B cell (primary cell): ENCODE measurements at regions not wholly inside any gene's neighbourhood (a gene's known extent, or its start where the extent isn't known, plus 50 kb on each side); places are given as distances from the start of the nearest gene placed in this dataset.

Experiments
- ATAC-seq: fragments of 200-7000 bp; cut with Tn5 transposase; one replicate; pipeline ENCODE4 v1.10.0; 2021; ENCODE audit warnings: low read depth, mild to moderate bottlenecking, moderate number of reproducible peaks, moderate library complexity
- CTCF ChIA-PET: fragments of 350-600 bp; sonication (Branson Sonifier 250); formaldehyde crosslinking; loops from one replicate; lab custom pipeline; 2021; ENCODE audit warnings: antibody characterized with exemption, inconsistent platforms; lab: Charles Lee
- POLR2A ChIA-PET: fragments of 350-600 bp; sonication (Branson Sonifier 250); formaldehyde crosslinking; loops from one replicate; lab custom pipeline; 2021; ENCODE audit warnings: antibody characterized with exemption; lab: Charles Lee
- DNase-seq: peaks from one replicate; pipeline ENCODE4 v3.0.0; 2013
- H2AFZ ChIP-seq: 2 replicates; pipeline ENCODE4 v1.6.1; 2012; ENCODE audit warnings: mild to moderate bottlenecking, low read depth, low read length; ENCODE audit not compliant: insufficient read depth, poor library complexity, severe bottlenecking
- H3K27ac ChIP-seq, 2 donors: 1 replicate in 1 of 2; 2 replicates in 1 of 2; pipeline ENCODE4 v1.5.1; 2012 to 2013; ENCODE audit warnings: low read length in 2 of 2, mild to moderate bottlenecking in 2 of 2, moderate library complexity in 1 of 2
- H3K27me3 ChIP-seq, 4 experiments: fragments of 200-600 bp in 1 of 4; sonication (generic) in 1 of 4; replicated peaks in 1 of 4; 1 replicate in 2 of 4; 2 replicates in 2 of 4; pipeline versions ENCODE4 v1.6.1 to v1.7.0; 2013 to 2016; ENCODE audit warnings: low read length in 3 of 4, mild to moderate bottlenecking in 2 of 4, mixed read lengths in 1 of 4, moderate library complexity in 1 of 4; ENCODE audit not compliant: insufficient read depth in 4 of 4, control insufficient read depth in 3 of 4; ENCODE audit errors: control extremely low read depth in 1 of 4
- H3K36me3 ChIP-seq, 2 experiments: replicated peaks in 1 of 2; 1 replicate in 1 of 2; 2 replicates in 1 of 2; pipeline versions ENCODE4 v1.6.1 to v1.7.1; 2013; ENCODE audit warnings: low read length in 1 of 2; ENCODE audit not compliant: insufficient read depth in 2 of 2, control insufficient read depth in 1 of 2; ENCODE audit errors: control extremely low read depth in 1 of 2, extremely low read depth in 1 of 2
- H3K4me1 ChIP-seq, 2 donors: fragments of 200-600 bp in 1 of 2; sonication (generic) in 1 of 2; 1 replicate in 1 of 2; 2 replicates in 1 of 2; pipeline versions ENCODE4 v1.5.1 to v1.6.1; 2013 to 2017; ENCODE audit warnings: low read length in 2 of 2; ENCODE audit not compliant: control insufficient read depth in 2 of 2, insufficient read depth in 2 of 2
- H3K4me2 ChIP-seq: replicated peaks from 2 replicates; pipeline ENCODE3; 2012; ENCODE audit warnings: mild to moderate bottlenecking, low read depth, low read length; ENCODE audit not compliant: poor library complexity, severe bottlenecking
- H3K4me3 ChIP-seq, 5 experiments: fragments of 200-600 bp in 1 of 5; sonication (generic) in 1 of 5; 1 replicate in 3 of 5; 2 replicates in 2 of 5; pipeline versions ENCODE4 v1.5.1 to v1.7.0; 2011 to 2016; ENCODE audit warnings: low read length in 4 of 5, mild to moderate bottlenecking in 4 of 5, low read depth in 2 of 5, control low read depth in 1 of 5, moderate library complexity in 1 of 5; ENCODE audit not compliant: insufficient read depth in 1 of 5; ENCODE audit errors: control extremely low read depth in 1 of 5, extremely low read depth in 1 of 5
- H3K79me2 ChIP-seq: fragments of 200-600 bp; sonication (generic); one replicate; pipeline ENCODE4 v1.6.0; 2016; ENCODE audit warnings: low read length; ENCODE audit not compliant: control insufficient read depth, insufficient read depth
- H3K9ac ChIP-seq: fragments of 200-600 bp; sonication (generic); 2 replicates; pipeline ENCODE4 v1.6.1; 2017; ENCODE audit warnings: mild to moderate bottlenecking, low read length, moderate library complexity
- H3K9me3 ChIP-seq, 3 donors: one replicate each; pipeline versions ENCODE4 v1.6.1 to v1.7.1; 2013; ENCODE audit warnings: low read length in 2 of 3; ENCODE audit not compliant: control insufficient read depth in 2 of 3, insufficient read depth in 1 of 3; ENCODE audit errors: control extremely low read depth in 1 of 3
- H4K20me1 ChIP-seq: 2 replicates; pipeline ENCODE4 v1.6.0; 2012; ENCODE audit warnings: mild to moderate bottlenecking, low read length; ENCODE audit not compliant: insufficient read depth, control insufficient read depth, poor library complexity, severe bottlenecking
- H3K27ac Mint-ChIP-seq: one replicate; pipeline ENCODE4 v1.8.0; 2021; ENCODE audit warnings: mixed read lengths
- H3K27me3 Mint-ChIP-seq: one replicate; pipeline ENCODE4 v1.8.0; 2021; ENCODE audit warnings: mixed read lengths
- H3K4me1 Mint-ChIP-seq: one replicate; pipeline ENCODE4 v1.8.0; 2021; ENCODE audit warnings: mixed read lengths
- H3K4me3 Mint-ChIP-seq: one replicate; pipeline ENCODE4 v1.8.0; 2021; ENCODE audit warnings: mixed read lengths
- H3K9me3 Mint-ChIP-seq: one replicate; pipeline ENCODE4 v1.8.0; 2022; ENCODE audit warnings: mixed read lengths; ENCODE audit not compliant: insufficient read depth
- CTCF ChIP-seq: fragments of 200-600 bp; IDR thresholded peaks from one replicate; pipeline ENCODE4 v1.8.0; 2022; ENCODE audit warnings: antibody characterized with exemption, mild to moderate bottlenecking
- EZH2 ChIP-seq: IDR thresholded peaks from 2 replicates; pipeline ENCODE4 v1.6.1; 2012; ENCODE audit warnings: borderline replicate concordance, low read depth, mild to moderate bottlenecking, moderate library complexity, low read length; ENCODE audit not compliant: insufficient read depth, poor library complexity, severe bottlenecking
- WGBS: methylation state at CpG from one replicate; pipeline ENCODE4 v1.1.5; 2013; ENCODE audit warnings: missing lambda C conversion rate; ENCODE audit not compliant: insufficient coverage; 5-methylcytosine and 5-hydroxymethylcytosine counted together
- intact Hi-C: fragments of 100-400 bp; cut with micrococcal nuclease; formaldehyde crosslinking; loops from one replicate; pipeline ENCODE4 v1.10.0; 2022

DNA sequence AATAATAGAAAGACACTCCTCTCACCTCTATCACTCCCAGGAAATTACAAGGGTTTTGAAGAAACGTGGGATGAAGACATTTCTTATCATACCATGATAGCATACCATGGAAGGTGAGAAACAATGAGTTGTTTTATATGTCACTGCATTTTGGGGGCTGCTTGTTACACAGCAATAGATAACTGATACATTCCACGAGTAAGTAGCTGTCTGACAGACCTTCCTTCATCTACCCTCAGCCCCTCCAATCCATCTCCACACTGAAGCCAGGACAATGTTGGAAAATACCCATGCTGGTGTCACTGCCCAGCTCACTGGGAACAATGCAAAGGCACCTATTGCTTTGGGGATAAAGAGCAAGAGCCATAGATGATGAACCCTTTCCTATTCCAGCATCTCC is 68.9 kb upstream of the USP29 start:
- Histone ChIP-seq H3K27me3 (no peaks in the 10 kb centered on the region), H3K9me3 (peaks cover 0 to 23% (median 1%) of the 10 kb centered on the region in 3 donors), H4K20me1 (no peaks in the 10 kb centered on the region), H3K9ac (no peak overlapping the region), H3K79me2 (no peaks in the 10 kb centered on the region), H3K27ac (no peak overlapping the region), H2AFZ (no peak overlapping the region), H3K4me1 (no peaks in the 10 kb centered on the region), H3K36me3 (no peaks in the 10 kb centered on the region), H3K4me3 (no peak overlapping the region), H3K4me2 (no peak overlapping the region)
- Mint-ChIP-seq H3K27ac (no peak overlapping the region), H3K9me3 (peaks cover 23% of the 10 kb centered on the region), H3K4me1 (no peaks in the 10 kb centered on the region), H3K4me3 (no peak overlapping the region), H3K27me3 (no peaks in the 10 kb centered on the region)
- TF ChIP-seq EZH2 = no peak
- no peak for TF ChIP-seq CTCF
- DNase-seq = no peak
- 38% methylated on average over 1 of the region's 2 CpGs for WGBS
- intact Hi-C loops = no loop called here
- no peak for ATAC-seq
- POLR2A ChIA-PET = no interaction called here
- CTCF ChIA-PET = no interaction called here

DNA sequence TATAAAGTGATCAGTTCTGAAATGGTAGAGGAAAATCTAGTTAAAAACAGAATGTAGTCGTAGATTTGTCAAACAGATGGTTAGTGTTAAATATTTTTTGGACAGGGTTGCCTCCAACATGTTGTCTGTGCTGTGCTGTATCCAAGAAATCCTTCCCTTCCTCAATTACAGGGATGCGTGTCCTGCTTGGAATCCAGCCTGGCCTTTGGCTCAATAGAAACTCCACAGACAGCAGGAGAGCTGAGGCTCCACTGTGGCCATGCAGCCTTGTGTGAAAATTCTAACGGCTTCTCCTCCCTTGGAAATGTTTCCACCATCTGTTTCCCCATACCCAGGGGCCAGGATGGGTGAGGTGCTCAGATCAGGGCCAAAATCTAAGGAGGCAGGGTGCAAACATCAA is 67.7 kb upstream of the USP29 start:
- no peaks in the 10 kb centered on the region for H3K27me3 ChIP-seq
- no peak overlapping the region for H3K27ac ChIP-seq
- no peak overlapping the region for H2AFZ ChIP-seq
- Mint-ChIP-seq H3K27ac (no peak overlapping the region), H3K27me3 (no peaks in the 10 kb centered on the region), H3K9me3 (peaks cover 28% of the 10 kb centered on the region), H3K4me1 (no peaks in the 10 kb centered on the region), H3K4me3 (no peak overlapping the region)
- H4K20me1 ChIP-seq = no peaks in the 10 kb centered on the region
- no peak for ATAC-seq
- TF ChIP-seq CTCF (no peak), EZH2 (no peak)
- 82% methylated on average over 2 of the region's 3 CpGs for WGBS
- H3K79me2 ChIP-seq = no peaks in the 10 kb centered on the region
- no peak overlapping the region for H3K9ac ChIP-seq
- intact Hi-C loops = no loop called here
- H3K36me3 ChIP-seq = no peaks in the 10 kb centered on the region
- no peak overlapping the region for H3K4me3 ChIP-seq
- ChIA-PET POLR2A (no interaction called here), CTCF (no interaction called here)
- H3K4me1 ChIP-seq = no peaks in the 10 kb centered on the region
- DNase-seq = no peak
- no peak overlapping the region for H3K4me2 ChIP-seq
- H3K9me3 ChIP-seq = peaks cover 0 to 23% (median 5%) of the 10 kb centered on the region in 3 donors
